Activated T-helper 9 cell treated with anti-CD3 and anti-CD28 coated beads, Interleukin-2, amount 50 U/mL, for 16 hours (primary cell): ENCODE measurements at regions not wholly inside any gene's neighbourhood (a gene's known extent, or its start where the extent isn't known, plus 50 kb on each side); places are given as distances from the start of the nearest gene placed in this dataset.

Source experiments
- DNase-seq: peaks from one replicate; pipeline ENCODE4 v3.0.0-alpha.2; 2020; ENCODE audit warnings: low read depth

GRCh38 chr2:220167956-220168355 is 540.5 kb downstream of the SLC4A3 start:
- no peak for DNase-seq

GRCh38 chr2:220168891-220169546 is 541.6 kb downstream of the SLC4A3 start:
- no peak for DNase-seq

- no peak for DNase-seq
Measured at GRCh38 chr2:220174826-220175225, 547.4 kb downstream of the SLC4A3 start.

GRCh38 chr2:220175967-220176366 is 548.5 kb downstream of the SLC4A3 start:
- DNase-seq, result no peak

- no peak for DNase-seq
Measured at GRCh38 chr2:220178991-220179695, 551.7 kb downstream of the SLC4A3 start.

- no peak for DNase-seq
Measured at GRCh38 chr2:220181165-220181564, 553.7 kb downstream of the SLC4A3 start.

- DNase-seq, result no peak
Measured at GRCh38 chr2:220182790-220183189, 555.4 kb downstream of the SLC4A3 start.

- DNase-seq, result no peak
Measured at GRCh38 chr2:220185766-220186305, 558.4 kb downstream of the SLC4A3 start.

GRCh38 chr2:220188031-220188430 is 560.6 kb downstream of the SLC4A3 start:
- DNase-seq, result no peak

GRCh38 chr2:220191031-220191430 is 563.6 kb downstream of the SLC4A3 start:
- no peak for DNase-seq

- no peak for DNase-seq
Measured at GRCh38 chr2:220191737-220192136, 564.3 kb downstream of the SLC4A3 start.

GRCh38 chr2:220192994-220193753 is 565.7 kb downstream of the SLC4A3 start:
- no peak for DNase-seq

GRCh38 chr2:220194630-220195584 is 567.5 kb downstream of the SLC4A3 start:
- DNase-seq, result no peak

- DNase-seq, result no peak
Measured at GRCh38 chr2:220198896-220199295, 571.5 kb downstream of the SLC4A3 start.

GRCh38 chr2:220202066-220202465 is 574.6 kb downstream of the SLC4A3 start:
- no peak for DNase-seq

- DNase-seq, result no peak
Measured at GRCh38 chr2:220209093-220209492, 581.7 kb downstream of the SLC4A3 start.

- no peak for DNase-seq
Measured at GRCh38 chr2:220209751-220210150, 582.3 kb downstream of the SLC4A3 start.

- DNase-seq, result no peak
Measured at GRCh38 chr2:220212296-220213080, 585.1 kb downstream of the SLC4A3 start.

GRCh38 chr2:220215785-220216184 is 588.4 kb downstream of the SLC4A3 start:
- DNase-seq, result no peak

- DNase-seq, result no peak
Measured at GRCh38 chr2:220219371-220219770, 591.9 kb downstream of the SLC4A3 start.

GRCh38 chr2:220220009-220220408 is 592.6 kb downstream of the SLC4A3 start:
- DNase-seq, result no peak
